ENCODE measurements at regions not wholly inside any gene's neighbourhood (a gene's known extent, or its start where the extent isn't known, plus 50 kb on each side); places are given as distances from the start of the nearest gene placed in this dataset.

DNA sequence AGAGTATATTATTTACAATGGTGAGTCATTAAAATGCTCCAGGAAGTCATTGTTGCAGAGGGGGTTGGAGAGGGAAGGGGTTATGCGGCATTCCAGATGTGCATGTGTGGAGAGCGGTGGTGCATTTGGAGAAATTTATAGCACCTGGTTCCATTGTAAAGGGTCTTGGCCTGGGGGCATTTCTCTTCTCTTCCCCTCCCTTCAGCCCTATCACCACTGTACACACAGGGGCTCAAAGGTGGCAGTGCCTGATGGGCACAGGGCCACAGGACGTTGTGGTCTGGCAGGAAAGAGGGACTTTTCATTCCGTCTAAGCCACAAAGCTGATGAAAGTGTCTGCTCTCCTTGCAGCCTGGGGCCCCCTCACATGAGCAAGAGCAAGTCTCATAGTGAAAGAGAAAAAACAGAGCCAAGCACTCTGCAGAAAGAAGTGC lies 442.4 kb upstream of the ZNF462 start:
- TF ChIP-seq CTCF (IDR thresholded peaks at IDR 0.05) (no peak), POLR2A (IDR thresholded peaks at IDR 0.05) (no peak)
